Keratinocyte (primary cell): ENCODE measurements at regions not wholly inside any gene's neighbourhood (a gene's known extent, or its start where the extent isn't known, plus 50 kb on each side); places are given as distances from the start of the nearest gene placed in this dataset.

Source experiments
- CTCF ChIP-seq, 3 experiments: IDR thresholded peaks in 1 of 3; conservative IDR thresholded peaks in 1 of 3; optimal IDR thresholded peaks in 1 of 3; 2 replicates in 2 of 3; 3 replicates in 1 of 3; pipeline versions ENCODE3 to v1.5.1; 2011; ENCODE audit warnings: low read length in 3 of 3, mild to moderate bottlenecking in 3 of 3, moderate library complexity in 2 of 3, control low read depth in 1 of 3, inconsistent platforms in 1 of 3; ENCODE audit not compliant: insufficient read depth in 2 of 3; ENCODE audit errors: extremely low read depth in 1 of 3
- EZH2 ChIP-seq: IDR thresholded peaks from one replicate; pipeline ENCODE4 v1.6.1; 2012; ENCODE audit warnings: inconsistent platforms, mild to moderate bottlenecking, low read length, moderate library complexity

GRCh38 chr14:88981948-88982347 is 157.5 kb downstream of the TTC8 start:
- no peak for TF ChIP-seq CTCF (optimal IDR thresholded peaks at IDR 0.05 in 1 of 3, IDR thresholded peaks at IDR 0.05 in 1 of 3, conservative IDR thresholded peaks at IDR 0.05 in 1 of 3; ENCODE audit: extremely low read depth in 1 of 3, insufficient read depth in 2 of 3, low read length in 3 of 3)
- TF ChIP-seq EZH2: no peak
